BJ (cell line): ENCODE measurements at regions not wholly inside any gene's neighbourhood (a gene's known extent, or its start where the extent isn't known, plus 50 kb on each side); places are given as distances from the start of the nearest gene placed in this dataset.

Experiments
- CTCF ChIA-PET: fragments of 350-600 bp; formaldehyde crosslinking; extraction: SDS; loops from one replicate; lab custom pipeline; 2021; ENCODE audit warnings: antibody characterized with exemption, inconsistent platforms; lab: Yijun Ruan, JAX
- POLR2A ChIA-PET: fragments of 300-600 bp; sonication (Branson Sonifier 250); formaldehyde crosslinking; extraction: SDS; loops from one replicate; lab custom pipeline; 2021; ENCODE audit warnings: antibody characterized with exemption; lab: Charles Lee
- DNase-seq: peaks from one replicate; pipeline ENCODE4 v3.0.0-alpha.2; 2011; ENCODE audit warnings: low read depth
- H3K27me3 ChIP-seq: 2 replicates; pipeline ENCODE4 v1.6.0; 2011; ENCODE audit warnings: low read length; ENCODE audit not compliant: control insufficient read depth, insufficient read depth
- H3K36me3 ChIP-seq: 2 replicates; pipeline ENCODE4 v1.5.1; 2011; ENCODE audit warnings: low read length; ENCODE audit not compliant: control insufficient read depth, insufficient read depth
- H3K4me3 ChIP-seq: 2 replicates; pipeline ENCODE4 v1.5.1; 2011; ENCODE audit warnings: low read depth, mild to moderate bottlenecking, control low read depth, low read length
- TF ChIP-seq, protein P1 (sequence below): IDR thresholded peaks from 2 replicates; pipeline ENCODE4 v1.5.1; 2011; ENCODE audit warnings: low read depth, mild to moderate bottlenecking, control low read depth, inconsistent platforms, low read length, moderate library complexity; ENCODE audit not compliant: insufficient read depth

DNA sequence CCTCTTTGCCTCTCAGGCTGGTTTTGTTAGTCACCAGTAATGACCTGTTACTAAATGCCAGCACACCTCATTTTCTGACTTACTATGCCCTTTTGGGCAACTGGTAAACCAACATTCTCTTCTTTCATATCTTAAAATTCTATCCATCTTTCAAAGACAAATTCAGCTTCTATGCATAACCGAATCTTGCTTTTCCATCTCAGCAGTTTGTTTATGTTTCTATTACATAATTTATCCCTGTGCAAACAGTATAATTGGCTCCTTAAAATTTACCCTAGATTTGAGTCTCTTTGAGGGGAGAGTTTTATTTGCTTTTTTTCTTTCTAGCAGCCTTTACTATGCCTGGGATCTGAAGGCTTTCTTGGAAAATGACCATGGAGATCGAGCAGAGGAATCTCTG, 58.5 kb upstream of the SIPA1L2 start:
- Histone ChIP-seq H3K4me3 (no peak overlapping the region), H3K36me3 (no peaks in the 10 kb centered on the region), H3K27me3 (peaks cover 2% of the 10 kb centered on the region; the same call in 1 of the 2 replicates)
- POLR2A ChIA-PET = no interaction called here
- no peak for DNase-seq
- TF ChIP-seq, protein P1, sequence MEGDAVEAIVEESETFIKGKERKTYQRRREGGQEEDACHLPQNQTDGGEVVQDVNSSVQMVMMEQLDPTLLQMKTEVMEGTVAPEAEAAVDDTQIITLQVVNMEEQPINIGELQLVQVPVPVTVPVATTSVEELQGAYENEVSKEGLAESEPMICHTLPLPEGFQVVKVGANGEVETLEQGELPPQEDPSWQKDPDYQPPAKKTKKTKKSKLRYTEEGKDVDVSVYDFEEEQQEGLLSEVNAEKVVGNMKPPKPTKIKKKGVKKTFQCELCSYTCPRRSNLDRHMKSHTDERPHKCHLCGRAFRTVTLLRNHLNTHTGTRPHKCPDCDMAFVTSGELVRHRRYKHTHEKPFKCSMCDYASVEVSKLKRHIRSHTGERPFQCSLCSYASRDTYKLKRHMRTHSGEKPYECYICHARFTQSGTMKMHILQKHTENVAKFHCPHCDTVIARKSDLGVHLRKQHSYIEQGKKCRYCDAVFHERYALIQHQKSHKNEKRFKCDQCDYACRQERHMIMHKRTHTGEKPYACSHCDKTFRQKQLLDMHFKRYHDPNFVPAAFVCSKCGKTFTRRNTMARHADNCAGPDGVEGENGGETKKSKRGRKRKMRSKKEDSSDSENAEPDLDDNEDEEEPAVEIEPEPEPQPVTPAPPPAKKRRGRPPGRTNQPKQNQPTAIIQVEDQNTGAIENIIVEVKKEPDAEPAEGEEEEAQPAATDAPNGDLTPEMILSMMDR = no peak
- CTCF ChIA-PET = interaction anchor here (1.8 kb wide), 1 partner anchor 9 kb away, joined by 3 read pairs; no protein-coding TSS in a partner anchor

DNA sequence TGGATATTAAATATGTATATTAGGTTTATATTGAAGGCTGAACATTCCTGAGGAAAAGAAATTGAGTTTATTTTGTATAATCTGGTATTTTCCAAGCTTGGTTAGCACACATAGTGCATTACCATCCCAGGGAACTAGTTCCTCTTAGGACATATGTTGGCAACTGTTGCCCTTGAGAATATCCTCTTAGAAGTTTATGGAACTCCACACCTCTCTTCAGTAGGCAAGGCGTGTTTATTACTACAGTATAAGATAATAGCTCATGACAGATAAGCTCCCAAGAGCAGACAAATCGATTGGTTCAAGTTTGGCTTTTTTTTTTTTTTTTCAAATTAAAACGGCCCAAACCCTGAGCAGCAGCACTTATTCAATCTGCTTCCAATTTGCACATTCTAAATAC, 59.8 kb upstream of the SIPA1L2 start:
- Histone ChIP-seq H3K27me3 (peaks cover 3% of the 10 kb centered on the region; the same call in 1 of the 2 replicates), H3K4me3 (no peak overlapping the region), H3K36me3 (no peaks in the 10 kb centered on the region)
- TF ChIP-seq, protein P1 = no peak
- no peak for DNase-seq
- CTCF ChIA-PET = interaction anchor here (1.8 kb wide), 1 partner anchor 10 kb away, joined by 3 read pairs; no protein-coding TSS in a partner anchor
- POLR2A ChIA-PET = no interaction called here

DNA sequence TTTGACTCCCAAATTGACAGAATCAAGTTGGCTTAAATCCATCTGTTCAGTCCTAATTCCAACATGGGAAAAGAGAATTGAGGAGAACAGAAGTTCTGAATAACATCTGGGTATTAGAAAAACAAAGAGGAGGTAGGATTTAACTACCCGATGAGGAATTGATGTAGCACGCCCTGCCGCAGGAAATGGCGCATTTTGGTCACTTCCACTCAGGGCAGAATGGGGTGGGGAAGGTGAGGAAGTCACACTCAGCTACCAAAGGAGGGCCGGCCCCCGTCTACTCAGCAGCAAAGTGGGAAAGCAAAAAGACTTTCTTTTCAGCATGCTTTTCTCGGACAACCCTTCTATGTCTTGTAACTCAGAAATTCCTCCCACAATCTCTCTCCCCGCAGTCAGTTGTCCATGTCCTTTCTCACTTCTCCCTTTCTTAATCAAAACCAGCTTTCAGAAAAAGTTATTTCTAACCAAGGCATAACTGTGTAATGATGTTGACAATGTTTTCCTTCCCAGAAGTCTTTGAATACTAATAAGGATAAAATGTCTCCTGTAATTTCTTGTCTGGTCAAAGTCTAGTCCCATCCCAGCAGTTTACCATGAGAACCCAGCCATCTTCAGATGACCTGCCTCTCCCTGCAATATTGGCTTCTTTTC, 60.5 kb upstream of the SIPA1L2 start:
- H3K4me3 ChIP-seq = no peak overlapping the region
- ChIA-PET CTCF (interaction anchor here (1.8 kb wide), 1 partner anchor 11 kb away, joined by 3 read pairs; no protein-coding TSS in a partner anchor), POLR2A (no interaction called here)
- peaks cover 3% of the 10 kb centered on the region; the same call in 1 of the 2 replicates for H3K27me3 ChIP-seq
- TF ChIP-seq, protein P1 = no peak
- DNase-seq = peak; percentile 37
- no peaks in the 10 kb centered on the region for H3K36me3 ChIP-seq

DNA sequence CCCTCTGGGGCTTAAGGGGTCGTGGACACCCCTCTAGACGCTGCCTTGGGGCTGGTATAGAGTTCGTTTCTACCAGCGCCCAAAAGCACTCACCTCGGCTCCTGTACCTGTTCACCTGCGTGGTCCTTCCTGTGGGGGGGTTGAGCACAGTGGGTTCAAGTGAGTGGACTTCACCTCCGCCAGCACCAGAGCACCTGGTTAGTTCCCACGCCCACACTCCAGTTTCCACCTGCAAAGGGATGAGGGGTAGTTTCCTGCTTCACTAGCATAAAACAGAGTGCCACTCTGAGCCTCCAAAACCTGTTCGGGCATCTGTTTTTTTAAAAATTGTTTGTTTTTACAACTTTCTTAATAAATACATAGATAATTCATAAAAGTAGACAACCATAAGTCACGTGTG, 64.5 kb upstream of the SIPA1L2 start:
- ChIA-PET POLR2A (no interaction called here), CTCF (no interaction called here)
- H3K4me3 ChIP-seq = no peak overlapping the region
- TF ChIP-seq, protein P1 = no peak
- DNase-seq = no peak
- H3K27me3 ChIP-seq = peaks cover 3% of the 10 kb centered on the region; the same call in 1 of the 2 replicates
- no peaks in the 10 kb centered on the region for H3K36me3 ChIP-seq

DNA sequence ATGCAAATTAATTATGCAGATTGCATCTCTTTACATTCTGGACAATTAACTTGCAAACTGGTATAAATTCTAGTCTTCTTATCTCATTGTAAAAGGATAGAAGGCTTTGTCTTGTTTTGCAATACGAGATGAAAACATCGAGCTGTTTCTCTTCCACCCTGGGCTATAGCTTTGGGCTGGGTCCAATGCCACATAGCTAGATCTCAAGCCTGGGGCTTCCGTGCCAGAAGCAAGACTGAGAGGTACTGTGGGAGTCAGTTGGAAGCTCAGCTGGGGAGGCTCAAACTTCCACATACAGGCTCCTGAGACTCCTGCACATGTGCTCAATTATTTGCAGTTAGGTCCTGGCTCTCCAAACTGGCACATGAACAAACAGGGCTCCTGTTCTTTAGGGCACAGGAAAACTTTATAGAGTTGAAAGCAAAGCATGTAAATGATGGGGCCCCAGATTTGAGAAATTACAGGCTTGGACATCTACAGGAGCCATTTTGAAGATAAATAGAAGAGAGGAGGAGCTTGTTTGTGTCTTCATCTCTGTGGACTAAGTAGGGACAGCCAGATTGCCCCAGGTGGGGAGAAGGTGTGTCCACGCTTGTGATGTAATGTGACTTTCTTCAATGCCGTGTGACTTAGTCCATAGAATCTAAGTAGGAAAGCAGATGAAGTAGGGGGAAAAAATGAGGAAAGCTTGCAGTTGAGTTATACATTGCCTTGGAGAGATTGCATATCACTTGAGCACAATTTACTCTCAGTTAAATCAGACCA, 65.9 kb upstream of the SIPA1L2 start:
- TF ChIP-seq, protein P1 = no peak
- ChIA-PET CTCF (interaction anchor here (0.6 to 1.1 kb wide), 3 partner anchors 10 to 940 kb away, joined by 3 read pairs; no protein-coding TSS in a partner anchor), POLR2A (no interaction called here)
- Histone ChIP-seq H3K36me3 (no peaks in the 10 kb centered on the region), H3K4me3 (no peak overlapping the region), H3K27me3 (peaks cover 3% of the 10 kb centered on the region; the same call in 1 of the 2 replicates)
- no peak for DNase-seq
